NCI-H82 treated with DMSO at 0.1 percent for 48 hours (cell line): ENCODE measurements at regions not wholly inside any gene's neighbourhood (a gene's known extent, or its start where the extent isn't known, plus 50 kb on each side); places are given as distances from the start of the nearest gene placed in this dataset.
"Not testable (repeated sequence)": the region's sequence is repeated elsewhere in the genome, so short reads cannot be mapped to it uniquely, and the experiment has no call there.

Source experiments
- DNase-seq: peaks from one replicate; lab custom pipeline; 2025; ENCODE audit not compliant: unreplicated experiment; lab: John Stamatoyannopoulos, UW

- no peak for DNase-seq
These were observed 328.2 kb upstream of the CNTNAP5 start for GRCh38 chr2:123696799-123697410.

- no peak for DNase-seq
These were observed 309.6 kb upstream of the CNTNAP5 start for GRCh38 chr2:123715467-123715982.

GRCh38 chr2:123717636-123718334 lies 307.3 kb upstream of the CNTNAP5 start:
- DNase-seq: no peak

GRCh38 chr2:123720760-123721159 lies 304.3 kb upstream of the CNTNAP5 start:
- peak; percentile 93 for DNase-seq

GRCh38 chr2:123723706-123724105 lies 301.4 kb upstream of the CNTNAP5 start:
- no peak for DNase-seq

- no peak for DNase-seq
These were observed 292.5 kb upstream of the CNTNAP5 start for GRCh38 chr2:123732563-123732962.

GRCh38 chr2:123737371-123737770 lies 287.7 kb upstream of the CNTNAP5 start:
- no peak for DNase-seq

- DNase-seq: no peak
These were observed 286.4 kb upstream of the CNTNAP5 start for GRCh38 chr2:123738643-123739042.

- no peak for DNase-seq
These were observed 279.1 kb upstream of the CNTNAP5 start for GRCh38 chr2:123746006-123746405.

- DNase-seq: peak; percentile 92
These were observed 277.8 kb upstream of the CNTNAP5 start for GRCh38 chr2:123747326-123747725.

- no peak for DNase-seq
These were observed 262.9 kb upstream of the CNTNAP5 start for GRCh38 chr2:123762221-123762620.

GRCh38 chr2:123768233-123768632 lies 256.9 kb upstream of the CNTNAP5 start:
- DNase-seq: no peak

- DNase-seq: no peak
These were observed 256.1 kb upstream of the CNTNAP5 start for GRCh38 chr2:123769001-123769400.

- no peak for DNase-seq
These were observed 253.9 kb upstream of the CNTNAP5 start for GRCh38 chr2:123770996-123771720.

- DNase-seq: no peak
These were observed 253.0 kb upstream of the CNTNAP5 start for GRCh38 chr2:123771928-123772632.

GRCh38 chr2:123777116-123777515 lies 248.0 kb upstream of the CNTNAP5 start:
- no peak for DNase-seq

- no peak for DNase-seq
These were observed 241.9 kb upstream of the CNTNAP5 start for GRCh38 chr2:123783164-123783563.

- no peak for DNase-seq
These were observed 239.8 kb upstream of the CNTNAP5 start for GRCh38 chr2:123785332-123785731.

- DNase-seq: no peak
These were observed 233.9 kb upstream of the CNTNAP5 start for GRCh38 chr2:123791207-123791606.

GRCh38 chr2:123791684-123792083 lies 233.4 kb upstream of the CNTNAP5 start:
- no peak for DNase-seq

- not testable (repeated sequence) for DNase-seq
These were observed 221.0 kb upstream of the CNTNAP5 start for GRCh38 chr2:123804126-123804525.
